GM19351 (cell line): ENCODE measurements at regions not wholly inside any gene's neighbourhood (a gene's known extent, or its start where the extent isn't known, plus 50 kb on each side); places are given as distances from the start of the nearest gene placed in this dataset.

Experiments
- ATAC-seq: cut with Tn5 transposase; IDR thresholded peaks from one replicate; pipeline ENCODE4 v1.9.1; 2021; ENCODE audit warnings: mild to moderate bottlenecking, moderate library complexity; ENCODE audit not compliant: unreplicated experiment

- ATAC-seq = no peak
These were observed 136.3 kb downstream of the FOXD1 start for GRCh38 chr5:73312146-73312871.

GRCh38 chr5:73311291-73312110 is 137.1 kb downstream of the FOXD1 start:
- ATAC-seq = no peak

GRCh38 chr5:73307645-73308355 is 134.8 kb downstream of the TMEM174 start:
- ATAC-seq = no peak

- no peak for ATAC-seq
These were observed 133.8 kb downstream of the TMEM174 start for GRCh38 chr5:73306741-73307275.

GRCh38 chr5:73306078-73306719 is 133.2 kb downstream of the TMEM174 start:
- ATAC-seq = no peak

GRCh38 chr5:73305386-73305785 is 132.4 kb downstream of the TMEM174 start:
- ATAC-seq = no peak

GRCh38 chr5:73304381-73304780 is 131.4 kb downstream of the TMEM174 start:
- no peak for ATAC-seq

GRCh38 chr5:73303148-73304079 is 130.4 kb downstream of the TMEM174 start:
- ATAC-seq = no peak

GRCh38 chr5:73302797-73303147 is 129.8 kb downstream of the TMEM174 start:
- ATAC-seq = no peak

GRCh38 chr5:73301208-73301901 is 128.4 kb downstream of the TMEM174 start:
- no peak for ATAC-seq

- no peak for ATAC-seq
These were observed 127.6 kb downstream of the TMEM174 start for GRCh38 chr5:73300337-73301207.

- ATAC-seq = no peak
These were observed 126.8 kb downstream of the TMEM174 start for GRCh38 chr5:73299665-73300336.

GRCh38 chr5:73298772-73299630 is 126.0 kb downstream of the TMEM174 start:
- no peak for ATAC-seq

- ATAC-seq = no peak
These were observed 125.3 kb downstream of the TMEM174 start for GRCh38 chr5:73298251-73298771.

- no peak for ATAC-seq
These were observed 124.4 kb downstream of the TMEM174 start for GRCh38 chr5:73297430-73297829.

GRCh38 chr5:73296772-73297171 is 123.8 kb downstream of the TMEM174 start:
- ATAC-seq = no peak

- ATAC-seq = no peak
These were observed 122.9 kb downstream of the TMEM174 start for GRCh38 chr5:73295921-73296320.
